ENCODE measurements at regions not wholly inside any gene's neighbourhood (a gene's known extent, or its start where the extent isn't known, plus 50 kb on each side); places are given as distances from the start of the nearest gene placed in this dataset.
"Not testable (repeated sequence)": the region's sequence is repeated elsewhere in the genome, so short reads cannot be mapped to it uniquely, and the experiment has no call there.

GRCh38 chr5:25393256-25393655 is 748.5 kb upstream of the CDH10 start:
- no peak for DNase-seq (ENCODE audit: low read depth)

GRCh38 chr5:25387953-25388352 is 743.2 kb upstream of the CDH10 start:
- no peak for DNase-seq (ENCODE audit: low read depth)

GRCh38 chr5:25362799-25363198 is 718.0 kb upstream of the CDH10 start:
- DNase-seq (ENCODE audit: low read depth), result no peak

GRCh38 chr5:25358919-25359318 is 714.1 kb upstream of the CDH10 start:
- no peak for DNase-seq (ENCODE audit: low read depth)

GRCh38 chr5:25357605-25358004 is 712.8 kb upstream of the CDH10 start:
- no peak for DNase-seq (ENCODE audit: low read depth)

GRCh38 chr5:25349746-25350145 is 705.0 kb upstream of the CDH10 start:
- DNase-seq (ENCODE audit: low read depth), result no peak

- DNase-seq (ENCODE audit: low read depth), result no peak
Observed at GRCh38 chr5:25345240-25345771, 700.5 kb upstream of the CDH10 start.

GRCh38 chr5:25339541-25339940 is 694.8 kb upstream of the CDH10 start:
- no peak for DNase-seq (ENCODE audit: low read depth)

- no peak for DNase-seq (ENCODE audit: low read depth)
Observed at GRCh38 chr5:25334350-25334749, 689.6 kb upstream of the CDH10 start.

- no peak for DNase-seq (ENCODE audit: low read depth)
Observed at GRCh38 chr5:25330721-25331120, 685.9 kb upstream of the CDH10 start.

- DNase-seq (ENCODE audit: low read depth), result no peak
Observed at GRCh38 chr5:25327172-25327571, 682.4 kb upstream of the CDH10 start.

- DNase-seq (ENCODE audit: low read depth), result no peak
Observed at GRCh38 chr5:25301836-25302235, 657.1 kb upstream of the CDH10 start.

- DNase-seq (ENCODE audit: low read depth), result no peak
Observed at GRCh38 chr5:25295067-25295466, 650.3 kb upstream of the CDH10 start.

- not testable (repeated sequence) for DNase-seq (ENCODE audit: low read depth)
Observed at GRCh38 chr5:25289766-25290165, 645.0 kb upstream of the CDH10 start.

GRCh38 chr5:25286319-25286718 is 641.5 kb upstream of the CDH10 start:
- no peak for DNase-seq (ENCODE audit: low read depth)

- DNase-seq (ENCODE audit: low read depth), result no peak
Observed at GRCh38 chr5:25285136-25285535, 640.4 kb upstream of the CDH10 start.

GRCh38 chr5:25263507-25263906 is 618.7 kb upstream of the CDH10 start:
- not testable (repeated sequence) for DNase-seq (ENCODE audit: low read depth)

GRCh38 chr5:25262221-25262620 is 617.4 kb upstream of the CDH10 start:
- DNase-seq (ENCODE audit: low read depth), result no peak

- DNase-seq (ENCODE audit: low read depth), result no peak
Observed at GRCh38 chr5:25255128-25255527, 610.4 kb upstream of the CDH10 start.

GRCh38 chr5:25241981-25242380 is 597.2 kb upstream of the CDH10 start:
- no peak for DNase-seq (ENCODE audit: low read depth)

GRCh38 chr5:25238720-25239119 is 593.9 kb upstream of the CDH10 start:
- not testable (repeated sequence) for DNase-seq (ENCODE audit: low read depth)

GRCh38 chr5:25224316-25224982 is 579.7 kb upstream of the CDH10 start:
- DNase-seq (ENCODE audit: low read depth), result no peak

GRCh38 chr5:25199902-25200301 is 555.1 kb upstream of the CDH10 start:
- not testable (repeated sequence) for DNase-seq (ENCODE audit: low read depth)

- no peak for DNase-seq (ENCODE audit: low read depth)
Observed at GRCh38 chr5:25190521-25191000, 545.8 kb upstream of the CDH10 start.

Data from EH (cell line).